ENCODE measurements at regions not wholly inside any gene's neighbourhood (a gene's known extent, or its start where the extent isn't known, plus 50 kb on each side); places are given as distances from the start of the nearest gene placed in this dataset.

DNA sequence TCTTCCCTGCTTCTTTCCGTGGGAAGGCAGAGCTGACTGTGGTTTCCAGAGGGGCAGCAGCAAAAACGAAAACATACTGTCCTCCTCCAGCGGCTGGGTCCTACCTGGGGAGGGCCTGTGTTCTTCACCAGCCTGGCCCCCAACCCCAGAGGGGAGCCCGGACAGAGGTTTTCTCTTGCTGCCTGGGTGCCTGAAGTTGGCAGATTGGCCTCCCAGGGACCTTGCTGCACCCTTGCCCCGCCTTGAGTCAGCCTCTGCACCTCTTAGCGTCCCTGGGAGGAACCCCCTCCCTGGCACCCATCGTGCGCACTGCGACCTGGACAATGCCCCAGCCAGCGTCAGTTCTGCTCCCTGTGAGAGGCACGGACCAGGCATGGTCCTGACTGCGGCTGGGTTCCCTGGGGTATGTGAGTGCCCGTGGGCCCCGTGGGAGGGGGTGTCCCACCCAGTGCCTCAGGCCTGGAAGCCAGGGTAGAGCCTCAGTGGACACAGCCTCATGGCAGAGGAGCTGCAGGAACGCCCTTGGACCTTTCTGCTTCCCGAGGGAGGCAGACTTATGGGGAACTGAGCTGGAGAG is 56.8 kb upstream of the PRR23E start:
- no peaks in the 10 kb centered on the region for H3K36me3 Mint-ChIP-seq (ENCODE audit: insufficient read depth in 2 of 2)
- H3K27ac Mint-ChIP-seq = no peak overlapping the region
- H3K27me3 Mint-ChIP-seq (ENCODE audit: low read depth) = peaks cover 47% of the 10 kb centered on the region
- H3K4me3 Mint-ChIP-seq = no peak overlapping the region
- ATAC-seq (replicated peaks in 1 of 2) = no peak
- H3K4me1 Mint-ChIP-seq (ENCODE audit: low read depth) = no peaks in the 10 kb centered on the region
- H3K9me3 Mint-ChIP-seq = no peaks in the 10 kb centered on the region
- no peak for DNase-seq

DNA sequence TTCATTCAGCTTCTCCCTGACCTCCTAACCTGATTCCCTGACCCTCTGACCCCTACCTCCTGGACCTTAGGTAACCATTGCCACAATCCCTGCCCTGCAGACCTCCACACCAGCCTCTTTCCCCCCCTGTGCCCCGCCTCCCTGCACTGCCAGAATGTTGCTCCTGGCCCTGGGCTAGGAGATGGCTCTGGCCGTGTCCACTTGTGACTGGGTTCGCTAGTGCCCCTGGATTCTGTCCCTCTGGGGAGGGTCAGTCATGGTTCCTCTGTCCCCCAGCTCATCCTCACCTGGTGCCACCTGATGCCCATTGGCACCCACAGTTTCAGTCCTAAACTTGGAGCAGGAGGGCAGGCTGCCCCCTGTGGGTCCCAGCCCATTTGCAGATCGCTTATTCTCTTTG is 56.2 kb upstream of the PRR23E start:
- DNase-seq (no peak), ATAC-seq (replicated peaks in 1 of 2) (no peak)
- Mint-ChIP-seq H3K27ac (no peak overlapping the region), H3K27me3 (ENCODE audit: low read depth) (peaks cover 47% of the 10 kb centered on the region), H3K4me1 (ENCODE audit: low read depth) (no peaks in the 10 kb centered on the region), H3K4me3 (no peak overlapping the region), H3K9me3 (no peaks in the 10 kb centered on the region), H3K36me3 (ENCODE audit: insufficient read depth in 2 of 2) (no peaks in the 10 kb centered on the region)

GRCh38 chr3:127137113-127137512 is 55.8 kb upstream of the PRR23E start:
- Mint-ChIP-seq H3K27ac (no peak overlapping the region), H3K4me3 (no peak overlapping the region), H3K9me3 (no peaks in the 10 kb centered on the region), H3K4me1 (ENCODE audit: low read depth) (no peaks in the 10 kb centered on the region), H3K27me3 (ENCODE audit: low read depth) (peaks cover 47% of the 10 kb centered on the region), H3K36me3 (ENCODE audit: insufficient read depth in 2 of 2) (no peaks in the 10 kb centered on the region)
- ATAC-seq (replicated peaks in 1 of 2) = no peak
- no peak for DNase-seq

GRCh38 chr3:127137757-127138536 is 55.0 kb upstream of the PRR23E start:
- Mint-ChIP-seq H3K4me3 (no peak overlapping the region), H3K9me3 (peaks cover under 1% of the 10 kb centered on the region in 2 donors), H3K4me1 (ENCODE audit: low read depth) (no peaks in the 10 kb centered on the region), H3K36me3 (ENCODE audit: insufficient read depth in 2 of 2) (no peaks in the 10 kb centered on the region), H3K27me3 (ENCODE audit: low read depth) (peaks cover 46% of the 10 kb centered on the region), H3K27ac (no peak overlapping the region)
- DNase-seq (no peak), ATAC-seq (replicated peaks in 1 of 2) (no peak)

GRCh38 chr3:127139601-127140500 is 53.1 kb upstream of the PRR23E start:
- H3K9me3 Mint-ChIP-seq = peaks cover 2 to 6% of the 10 kb centered on the region in 2 donors
- no peak overlapping the region for H3K4me3 Mint-ChIP-seq
- ATAC-seq (replicated peaks in 1 of 2) (no peak), DNase-seq (no peak)
- no peaks in the 10 kb centered on the region for H3K36me3 Mint-ChIP-seq (ENCODE audit: insufficient read depth in 2 of 2)
- H3K27ac Mint-ChIP-seq = no peak overlapping the region
- H3K27me3 Mint-ChIP-seq (ENCODE audit: low read depth) = peaks cover 27% of the 10 kb centered on the region
- H3K4me1 Mint-ChIP-seq (ENCODE audit: low read depth) = no peaks in the 10 kb centered on the region

DNA sequence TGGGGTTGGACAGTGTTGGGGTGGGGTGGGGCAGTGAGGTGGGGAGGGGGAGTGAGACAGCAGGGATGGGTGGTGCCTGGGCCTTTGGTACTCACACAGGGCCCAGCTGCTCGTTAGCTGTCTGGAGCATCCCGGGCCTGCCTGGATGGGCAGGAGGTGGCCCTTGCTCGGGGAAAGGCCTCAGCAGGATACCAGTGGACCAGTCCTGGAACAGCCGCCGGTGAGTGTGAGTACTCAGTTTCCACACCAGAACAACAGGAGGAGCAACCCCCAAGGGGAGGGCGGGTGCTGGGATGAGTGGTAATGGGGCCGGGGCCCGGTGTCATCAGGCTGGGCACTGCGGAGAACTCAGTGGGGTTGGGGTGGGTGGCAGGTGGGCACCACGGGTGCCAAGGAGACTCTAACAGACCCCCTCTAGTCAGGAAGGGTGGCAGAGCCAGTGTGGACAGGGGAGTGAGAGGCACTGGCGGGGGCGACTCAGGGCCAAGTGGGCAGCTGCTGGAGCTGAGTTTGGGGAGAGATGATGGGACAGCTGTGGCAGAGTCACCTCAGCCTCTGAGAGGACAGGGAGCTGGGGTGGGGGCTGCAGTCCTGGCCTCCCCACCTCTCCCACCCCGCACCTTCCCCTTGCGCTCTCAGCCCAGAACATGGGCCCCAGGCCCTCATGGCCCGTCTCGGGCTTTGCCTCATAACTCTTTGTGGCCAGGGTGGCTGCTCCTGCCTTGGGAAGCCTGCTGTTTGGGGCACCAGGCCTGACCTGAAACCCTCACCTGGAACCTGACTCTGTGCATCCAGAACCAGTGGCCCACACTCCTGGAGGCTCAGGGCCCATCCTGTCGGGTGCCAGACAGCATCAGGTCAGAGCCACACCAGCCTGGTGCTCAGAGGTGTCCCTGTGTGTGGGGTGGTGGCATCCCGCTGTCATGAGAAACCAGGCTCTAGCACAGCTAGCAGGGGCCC is 52.1 kb upstream of the PRR23E start:
- Mint-ChIP-seq H3K4me3 (no peak overlapping the region), H3K4me1 (ENCODE audit: low read depth) (no peaks in the 10 kb centered on the region), H3K27ac (no peak overlapping the region), H3K36me3 (ENCODE audit: insufficient read depth in 2 of 2) (no peaks in the 10 kb centered on the region), H3K9me3 (peaks cover 4 to 7% of the 10 kb centered on the region in 2 donors), H3K27me3 (ENCODE audit: low read depth) (peaks cover 20% of the 10 kb centered on the region)
- ATAC-seq (replicated peaks in 1 of 2) = no peak
- DNase-seq = no peak

- Mint-ChIP-seq H3K4me3 (no peak overlapping the region), H3K27me3 (ENCODE audit: low read depth) (peaks cover 7% of the 10 kb centered on the region)
- DNase-seq = no peak
Observed at GRCh38 chr3:127141921-127142730, 50.8 kb upstream of the PRR23E start.

More at GRCh38 chr3:127141921-127142730, 50.8 kb upstream of the PRR23E start:
- Mint-ChIP-seq H3K9me3 (peaks cover 4 to 7% of the 10 kb centered on the region in 2 donors), H3K27ac (no peak overlapping the region), H3K36me3 (ENCODE audit: insufficient read depth in 2 of 2) (no peaks in the 10 kb centered on the region), H3K4me1 (ENCODE audit: low read depth) (no peaks in the 10 kb centered on the region)
- ATAC-seq (replicated peaks in 1 of 2) = no peak
